HG03565 (cell line): ENCODE measurements at regions not wholly inside any gene's neighbourhood (a gene's known extent, or its start where the extent isn't known, plus 50 kb on each side); places are given as distances from the start of the nearest gene placed in this dataset.

Experiments used
- ATAC-seq: cut with Tn5 transposase; IDR thresholded peaks from one replicate; pipeline ENCODE4 v1.9.1; 2021; ENCODE audit warnings: mild to moderate bottlenecking, moderate library complexity; ENCODE audit not compliant: unreplicated experiment

DNA sequence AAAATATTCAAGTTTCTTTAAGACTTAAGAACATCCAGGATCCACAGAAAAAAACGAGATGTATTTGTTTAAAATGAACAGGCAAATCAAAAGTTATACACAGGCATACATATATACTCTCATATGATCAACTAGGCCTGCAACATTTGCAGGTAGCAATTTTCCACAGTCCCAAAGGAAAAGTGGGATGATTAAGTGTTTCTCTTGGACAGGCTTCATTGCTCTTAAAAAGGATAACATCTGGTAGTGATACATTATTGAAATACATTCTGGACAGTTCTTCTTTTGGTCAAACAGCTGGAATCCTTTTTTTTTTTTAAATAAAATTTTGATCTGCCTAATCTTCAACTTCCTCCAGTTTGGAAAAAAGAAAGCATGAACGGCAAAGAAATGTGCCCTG, 114.8 kb upstream of the TDRD3 start:
- ATAC-seq, result no peak

DNA sequence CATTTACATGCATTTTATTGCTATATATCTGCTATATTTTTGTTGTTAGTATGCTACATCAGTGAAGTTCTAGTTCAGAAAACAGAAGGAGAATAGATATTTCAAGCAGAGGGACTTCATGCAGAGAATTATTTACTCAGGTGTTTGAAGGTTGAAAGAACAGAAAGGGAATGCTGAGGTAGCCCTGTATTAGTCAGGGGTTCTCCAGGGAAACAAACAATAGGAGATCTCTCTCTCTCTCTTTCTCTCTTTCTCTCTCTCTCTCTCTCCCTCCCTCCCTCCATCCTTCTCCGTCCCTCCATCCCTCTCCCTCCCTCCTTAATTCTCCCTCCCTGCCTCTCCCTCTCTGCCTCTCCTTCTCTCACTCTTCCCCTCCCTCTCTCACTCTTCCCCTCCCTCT, 114.3 kb upstream of the TDRD3 start:
- ATAC-seq, result no peak

DNA sequence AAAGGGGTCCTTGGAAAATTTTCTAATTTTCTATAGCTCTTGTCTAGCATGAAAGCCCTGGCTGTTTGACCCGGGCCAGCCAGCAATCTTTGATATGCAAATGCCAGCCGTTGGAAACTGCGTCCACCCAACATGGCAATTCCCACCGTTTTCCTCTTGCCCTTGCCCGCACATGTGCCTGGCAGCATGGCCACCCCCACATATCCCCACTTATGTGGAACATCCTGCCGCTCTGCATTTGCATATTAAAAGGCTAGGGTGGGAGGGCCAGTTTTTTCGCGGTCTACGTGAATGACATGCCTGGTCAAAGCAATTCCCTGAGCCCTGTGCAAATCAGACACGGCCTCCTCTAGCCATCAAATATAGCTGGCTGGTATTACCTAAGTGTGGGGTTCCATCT, 110.3 kb upstream of the TDRD3 start:
- no peak for ATAC-seq

DNA sequence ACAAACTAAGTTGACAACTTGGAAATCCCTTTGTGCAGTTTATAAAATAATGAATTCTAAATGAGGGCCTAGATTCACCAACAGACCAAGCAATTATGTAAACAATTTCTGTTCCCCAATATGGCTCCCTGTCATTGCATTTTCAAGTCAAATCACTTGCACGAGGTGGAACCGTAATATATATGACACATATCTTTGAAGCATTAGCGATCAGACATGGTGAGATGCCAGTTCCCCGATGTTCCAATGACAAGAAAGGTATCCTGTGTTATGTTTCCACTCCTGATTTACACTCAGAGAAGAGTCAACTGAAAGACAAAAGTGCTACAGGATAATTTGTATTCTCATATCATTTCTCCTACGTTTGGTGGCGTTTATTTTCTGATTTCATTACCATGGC, 108.5 kb upstream of the TDRD3 start:
- no peak for ATAC-seq

DNA sequence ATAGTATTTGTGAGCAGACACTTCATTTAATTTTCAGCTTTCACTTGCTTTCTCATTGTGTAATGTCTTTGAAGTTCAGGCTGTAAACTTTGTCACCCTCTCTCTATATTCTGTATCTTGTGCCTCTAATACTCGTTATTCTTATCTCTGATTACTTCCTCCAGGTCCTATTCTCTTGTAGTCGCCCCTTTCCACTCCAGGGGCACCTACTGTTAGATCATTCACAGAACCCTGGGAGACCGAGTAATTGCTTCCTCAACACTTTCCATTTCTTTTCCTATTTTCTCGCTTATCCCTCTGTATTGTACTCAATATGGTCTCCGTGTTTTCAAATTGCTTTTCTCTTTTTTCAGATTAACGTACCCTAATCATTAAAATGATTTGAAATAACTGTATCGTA, 93.9 kb upstream of the TDRD3 start:
- ATAC-seq, result no peak

DNA sequence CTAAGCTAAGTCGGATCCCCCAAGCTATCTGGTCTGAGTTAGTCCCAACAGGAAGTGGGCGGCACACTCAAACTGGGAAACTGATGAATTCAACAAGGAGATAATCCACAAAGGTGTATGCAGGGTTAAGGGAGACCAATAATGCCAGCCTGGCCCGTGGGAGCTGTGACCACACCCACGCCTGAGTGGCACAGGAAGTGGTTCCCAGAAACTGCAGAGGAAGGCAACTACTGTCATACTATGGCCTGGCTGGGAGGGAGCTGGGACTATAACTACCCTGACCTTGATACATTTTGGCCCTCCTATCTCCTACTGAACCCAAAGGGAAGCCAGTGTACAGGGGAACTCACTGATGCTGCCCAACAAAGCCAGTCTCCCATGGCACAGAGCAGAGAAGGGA, 85.5 kb upstream of the TDRD3 start:
- no peak for ATAC-seq

DNA sequence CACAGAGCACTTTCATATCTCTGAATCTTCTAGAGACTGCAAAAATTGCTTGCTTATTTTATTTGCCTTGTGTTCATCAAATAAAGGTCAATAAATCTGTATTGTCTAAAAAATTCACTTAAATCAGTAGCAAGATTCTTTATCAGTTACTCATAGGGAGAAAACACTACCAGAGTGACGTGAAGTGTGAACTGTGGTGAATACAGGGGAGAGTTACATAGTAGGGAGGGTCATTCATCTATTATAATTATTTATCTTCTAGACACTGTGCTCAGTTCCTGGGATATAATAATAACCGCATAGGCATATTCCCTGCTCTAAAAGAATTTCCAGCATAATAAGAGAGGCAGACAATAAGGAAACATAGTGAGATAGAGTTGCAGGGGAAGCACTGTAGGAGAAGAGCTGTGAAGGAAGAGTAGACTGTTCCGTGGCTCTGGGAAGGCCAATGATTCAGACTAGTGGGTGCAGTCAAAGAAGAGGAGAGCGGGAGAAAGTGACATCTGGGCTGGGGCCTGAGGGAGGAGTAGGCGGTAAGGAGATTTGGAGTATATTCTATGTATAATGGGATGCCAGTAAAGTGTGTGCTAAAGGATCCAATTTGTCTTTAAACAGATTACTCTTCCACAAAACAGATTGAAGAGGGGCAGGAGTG, 84.0 kb upstream of the TDRD3 start:
- ATAC-seq, result no peak

DNA sequence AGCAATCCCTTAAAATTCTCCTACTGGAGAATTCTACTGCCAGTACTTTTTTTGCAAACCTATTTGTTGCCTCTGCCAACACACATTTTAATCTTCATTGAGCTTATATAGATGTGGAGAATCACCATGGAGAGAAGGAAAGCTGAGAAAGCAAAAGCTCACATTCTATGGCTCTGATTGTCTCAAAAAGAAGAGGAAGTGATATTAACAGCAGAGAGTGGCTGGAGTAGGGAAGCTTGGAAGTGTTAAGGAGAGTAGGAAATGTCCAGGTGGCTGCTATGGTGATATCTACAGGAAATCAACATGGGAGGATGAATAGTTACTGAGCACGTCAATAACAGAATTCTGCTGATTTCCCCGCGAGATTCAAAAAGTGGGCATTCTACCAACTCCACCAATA, 78.8 kb upstream of the TDRD3 start:
- no peak for ATAC-seq

DNA sequence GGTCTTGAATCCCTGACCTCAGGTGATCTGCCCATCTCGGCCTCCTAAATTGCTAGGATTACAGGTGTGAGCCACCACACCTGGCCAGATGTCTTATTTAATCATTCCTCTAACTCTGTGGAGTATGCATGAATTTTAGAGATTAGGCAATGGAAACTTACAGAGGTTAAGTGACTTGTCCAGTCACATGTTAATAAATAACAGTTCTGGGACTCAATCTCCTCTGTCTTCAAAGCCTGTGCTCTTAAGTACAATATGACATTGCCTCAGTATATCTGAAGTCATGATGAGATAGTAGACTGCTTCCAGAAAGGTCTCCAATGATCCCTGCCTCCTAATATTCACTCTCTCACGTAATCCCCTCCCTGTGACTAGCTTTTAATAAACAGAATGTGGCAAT, 72.9 kb upstream of the TDRD3 start:
- no peak for ATAC-seq

DNA sequence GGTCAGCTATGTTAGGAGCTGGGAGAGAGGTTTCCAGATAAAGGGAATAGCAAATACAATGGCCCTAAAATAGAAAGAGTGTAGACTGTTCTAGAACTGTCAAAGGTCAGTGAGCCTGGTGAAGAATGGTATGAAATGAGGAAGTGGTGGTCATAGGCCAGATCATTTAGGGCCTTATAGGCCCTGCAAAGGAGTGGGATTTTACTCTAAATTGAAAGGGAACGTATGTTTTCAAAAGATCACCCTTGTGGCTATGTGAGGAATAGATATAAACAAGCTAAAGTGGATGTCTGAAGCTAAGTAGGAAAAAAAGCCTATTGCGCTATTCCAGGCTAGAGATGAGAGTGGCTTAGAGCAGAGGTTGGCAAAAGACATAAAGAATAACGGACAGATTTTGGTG, 70.7 kb upstream of the TDRD3 start:
- no peak for ATAC-seq

DNA sequence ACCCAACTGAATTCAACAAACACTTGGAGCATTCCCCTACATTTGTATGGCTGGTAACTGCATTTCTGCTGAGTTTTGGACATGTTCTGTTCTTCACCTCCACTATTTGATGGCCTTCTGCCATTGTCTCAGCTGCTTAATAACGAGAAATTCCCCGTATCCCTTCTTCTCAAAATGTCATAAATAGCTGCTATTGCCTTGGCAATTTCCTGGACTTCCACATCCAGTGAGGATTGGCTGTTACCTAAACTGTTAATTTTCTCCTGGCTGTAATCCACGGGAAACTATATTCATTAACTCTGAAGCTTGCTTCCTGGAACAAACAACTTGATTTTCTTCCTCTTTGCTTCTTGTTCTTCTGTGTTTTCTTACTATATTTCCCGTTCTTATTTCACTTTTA, 69.5 kb upstream of the TDRD3 start:
- no peak for ATAC-seq

DNA sequence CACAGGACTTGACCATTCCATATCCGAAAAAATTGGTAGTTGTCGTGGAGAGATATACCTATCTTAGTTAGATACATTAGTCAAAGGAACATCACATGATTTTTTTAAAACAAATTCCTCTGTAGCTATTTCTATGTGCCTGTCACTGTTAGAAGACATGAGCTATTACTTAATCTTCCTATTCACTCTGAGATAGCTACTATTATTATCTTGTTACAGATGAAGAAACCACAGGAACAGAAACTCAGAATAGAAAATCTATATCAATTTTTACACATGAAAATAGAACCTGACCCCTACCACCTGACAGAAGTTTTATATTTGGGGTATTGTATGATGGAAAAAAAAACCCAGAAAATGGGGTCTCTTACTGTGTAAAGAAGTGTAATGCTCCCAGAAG, 68.9 kb upstream of the TDRD3 start:
- ATAC-seq, result no peak

DNA sequence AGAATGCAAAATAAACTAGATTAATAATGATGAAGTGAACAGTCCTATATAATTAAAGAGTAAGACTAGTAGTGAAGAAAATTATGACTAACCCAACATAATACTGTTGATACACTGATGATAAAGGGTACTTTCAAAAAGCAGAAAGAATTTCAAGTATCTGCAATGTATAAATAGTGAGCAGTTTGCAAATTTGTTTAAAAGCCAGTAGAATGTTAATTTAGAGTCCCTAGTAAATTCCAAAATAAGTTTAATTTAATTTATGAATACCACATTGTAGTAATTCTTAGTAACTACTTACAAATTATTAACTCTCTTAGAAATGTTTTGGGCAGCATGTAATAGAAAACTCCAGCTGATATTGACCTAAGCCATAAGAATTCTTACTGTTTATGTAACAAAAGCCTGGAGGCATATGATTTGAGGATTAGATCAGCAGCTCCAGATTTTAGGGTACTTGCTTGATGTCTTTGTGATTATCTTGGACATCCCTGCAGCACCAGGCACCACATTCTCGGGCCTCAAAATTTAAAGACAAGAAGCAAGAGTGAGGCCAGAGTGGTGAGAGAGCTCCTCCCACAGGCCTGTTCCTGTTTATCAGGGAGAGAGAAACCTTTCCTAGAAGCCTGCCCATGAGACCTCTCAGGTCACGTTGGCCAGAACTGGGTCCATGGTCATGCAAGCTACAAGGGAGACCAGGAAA, 67.6 kb upstream of the TDRD3 start:
- peak; percentile 66 for ATAC-seq

DNA sequence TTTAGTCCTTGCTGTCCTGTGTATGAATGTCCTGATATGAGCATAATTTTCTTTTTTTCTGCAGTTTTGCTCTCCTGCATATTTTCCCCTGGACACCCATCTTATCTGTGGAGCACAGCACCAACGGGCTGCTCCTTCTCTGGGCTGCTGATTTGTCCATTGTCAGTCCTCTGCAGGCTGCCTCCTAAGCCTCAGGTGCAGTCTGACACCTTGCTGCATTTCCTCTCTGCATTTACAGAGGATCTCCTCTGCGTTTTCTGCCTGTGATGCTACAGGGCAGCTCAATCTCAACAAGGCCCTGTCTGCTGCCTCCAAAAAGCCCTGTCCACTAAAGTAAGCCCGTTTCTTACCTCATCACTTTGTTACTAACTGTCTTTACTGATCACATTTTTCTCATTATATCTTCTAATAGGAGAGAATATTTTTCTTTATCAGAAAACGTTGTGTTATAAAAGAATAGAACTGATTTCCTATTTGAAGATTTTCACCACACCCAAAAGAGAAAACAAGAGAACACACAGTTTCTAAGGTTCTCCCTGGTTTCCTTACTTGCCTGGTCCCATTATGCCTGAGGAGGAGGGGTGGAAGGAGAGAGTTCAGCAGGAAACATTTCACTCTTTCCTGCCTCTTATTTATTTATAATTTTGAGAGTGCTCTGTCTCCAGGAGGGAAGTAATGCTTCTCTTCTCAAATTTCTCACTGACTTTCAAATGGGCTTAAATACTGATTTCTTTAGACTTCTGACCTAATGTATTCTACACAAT, 65.6 kb upstream of the TDRD3 start:
- no peak for ATAC-seq

DNA sequence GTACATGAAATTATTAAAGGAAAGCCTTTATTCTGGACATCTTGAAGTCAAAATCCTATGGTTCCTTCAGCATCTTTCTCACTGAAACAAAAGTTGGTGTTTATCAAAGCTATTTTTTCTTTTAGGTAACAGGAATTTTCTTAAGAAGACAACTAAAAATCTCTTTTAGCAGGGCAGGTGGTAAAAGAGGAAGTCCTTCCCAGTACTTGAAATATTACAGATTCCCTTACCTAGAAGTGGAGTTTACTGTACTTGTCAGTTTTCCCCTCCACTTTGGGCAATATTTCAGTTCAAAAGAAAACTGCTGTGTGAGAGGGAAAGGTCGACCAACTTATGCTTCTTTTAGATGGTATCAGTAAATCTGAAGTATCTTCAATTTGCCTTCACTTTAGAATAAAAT, 64.3 kb upstream of the TDRD3 start:
- no peak for ATAC-seq

DNA sequence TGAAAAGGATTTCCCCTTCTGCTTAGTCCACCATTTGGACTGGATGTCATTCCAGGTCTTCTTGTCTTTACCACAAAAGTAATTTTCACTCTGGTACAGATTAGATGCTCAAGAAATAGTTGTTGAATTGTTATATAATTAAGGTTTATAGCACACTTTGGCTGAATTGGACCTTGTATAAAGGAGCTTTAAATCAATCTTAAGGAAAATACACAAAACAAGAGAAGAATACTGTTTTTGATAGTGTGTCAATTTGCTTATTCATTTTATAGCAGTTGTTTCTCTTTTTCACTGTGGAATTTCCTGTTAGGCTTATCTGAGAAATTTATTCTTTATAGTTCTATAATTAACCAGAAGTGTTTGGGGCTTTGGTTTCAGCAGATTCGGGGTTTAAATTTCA, 62.7 kb upstream of the TDRD3 start:
- ATAC-seq, result no peak

DNA sequence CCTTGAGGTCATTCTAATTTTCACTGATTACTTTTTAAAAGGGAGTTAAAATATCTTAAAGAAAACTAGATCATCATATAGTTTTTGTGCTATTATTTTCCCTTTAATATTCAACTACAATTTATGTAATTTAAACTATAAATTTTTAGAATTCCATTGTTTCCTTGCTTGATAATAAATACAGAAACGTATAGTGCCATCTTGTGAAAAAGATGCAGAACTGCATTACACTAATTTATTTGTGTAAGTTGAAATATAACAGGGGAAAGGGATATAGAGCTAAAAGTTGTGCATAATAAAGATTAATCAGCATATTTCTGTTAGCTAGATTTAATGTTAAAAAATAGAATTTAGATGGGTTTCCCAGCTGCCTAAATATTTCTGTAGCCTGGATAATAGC, 61.5 kb upstream of the TDRD3 start:
- no peak for ATAC-seq

DNA sequence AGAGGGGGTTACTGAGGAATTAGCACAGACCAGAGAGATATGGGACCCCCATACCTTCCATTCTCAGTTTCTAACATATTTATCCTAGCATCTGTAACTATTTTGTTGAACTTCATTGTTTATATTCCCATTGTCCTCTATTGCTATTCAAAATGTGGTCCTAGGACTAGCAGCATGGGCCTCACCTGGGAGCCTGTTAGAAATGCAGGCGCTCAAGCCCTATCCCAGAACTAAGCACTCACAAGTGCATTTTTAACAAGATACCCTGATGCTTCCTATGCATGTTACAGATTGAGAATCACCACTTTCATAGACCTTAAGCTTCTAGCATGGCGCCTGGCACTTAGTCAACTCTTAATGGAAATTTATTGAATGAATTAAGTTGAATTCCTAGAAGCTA, 58.3 kb upstream of the TDRD3 start:
- no peak for ATAC-seq

DNA sequence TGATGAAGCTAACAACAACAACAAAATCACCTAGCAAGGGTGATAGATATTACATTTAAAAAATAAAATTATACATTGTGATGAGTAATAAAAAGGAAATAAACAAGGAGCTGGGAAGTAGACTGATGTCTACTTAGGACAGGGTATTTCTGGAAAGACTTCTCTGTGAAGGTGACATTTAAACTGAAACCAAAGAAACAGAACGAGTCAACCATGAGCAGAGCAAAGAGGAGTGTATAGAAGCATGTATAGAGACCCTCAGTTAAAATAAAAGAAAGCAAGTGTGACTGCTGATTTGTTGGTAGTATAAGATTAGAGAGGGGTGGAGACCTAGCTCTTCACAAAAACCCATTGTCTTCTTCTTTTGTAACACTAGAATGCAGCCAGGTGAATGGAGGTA, 53.0 kb upstream of the TDRD3 start:
- no peak for ATAC-seq

DNA sequence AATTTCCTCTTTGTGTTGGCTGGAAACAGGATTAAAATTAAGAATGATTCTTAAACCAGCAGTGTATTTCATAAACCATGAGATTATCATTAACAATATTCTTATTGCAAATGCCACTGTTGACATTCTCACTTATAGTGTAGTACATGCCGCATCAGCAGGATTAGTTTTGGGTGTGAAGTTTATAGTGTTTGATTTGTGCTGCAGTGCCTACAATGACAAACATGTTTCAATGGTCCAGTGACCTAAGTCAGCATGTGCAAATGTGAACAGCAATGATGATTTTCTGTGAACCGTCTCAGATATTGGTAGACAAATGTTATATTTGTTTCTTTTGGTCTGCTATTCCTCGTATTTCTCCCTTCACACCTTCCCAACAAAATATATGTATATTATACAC, 49.8 kb upstream of the TDRD3 start:
- ATAC-seq, result no peak
